Tibial artery (tissue), 4 donors: ENCODE measurements at regions not wholly inside any gene's neighbourhood (a gene's known extent, or its start where the extent isn't known, plus 50 kb on each side); places are given as distances from the start of the nearest gene placed in this dataset.

Source experiments
- DNase-seq, 2 donors: peaks; one replicate each; pipeline ENCODE4 v3.0.0-alpha.2; 2019
- H3K27ac ChIP-seq, 2 donors: fragments of 200-600 bp; sonication (generic) in 1 of 2; 1 replicate in 1 of 2; 2 replicates in 1 of 2; pipeline ENCODE4 v1.5.1; 2018 to 2019; ENCODE audit warnings: mild to moderate bottlenecking in 1 of 2
- H3K27me3 ChIP-seq, 2 donors: fragments of 200-600 bp; sonication (generic) in 1 of 2; one replicate each; pipeline versions ENCODE4 v1.5.1 to v1.6.0; 2016 to 2019
- H3K36me3 ChIP-seq, 3 donors: fragments of 200-600 bp; sonication (generic) in 2 of 3; one replicate each; pipeline ENCODE4 v1.5.1; 2016 to 2019; ENCODE audit warnings: mild to moderate bottlenecking in 2 of 3
- H3K4me1 ChIP-seq, 4 donors: fragments of 200-600 bp; sonication (generic) in 2 of 4; 1 replicate in 3 of 4; 2 replicates in 1 of 4; pipeline ENCODE4 v1.5.1; 2016 to 2019
- H3K4me3 ChIP-seq, 2 donors: fragments of 200-600 bp; sonication (generic) in 1 of 2; 1 replicate in 1 of 2; 2 replicates in 1 of 2; pipeline ENCODE4 v1.5.1; 2018 to 2019; ENCODE audit warnings: mild to moderate bottlenecking in 2 of 2
- H3K9me3 ChIP-seq, 3 donors: fragments of 200-600 bp; sonication (generic) in 1 of 3; one replicate each; pipeline ENCODE4 v1.5.1; 2016 to 2019
- intact Hi-C: fragments of 100-400 bp; cut with DNase I; formaldehyde crosslinking; loops from one replicate; pipeline ENCODE4 v1.15.0; 2023; ENCODE audit warnings: low total_unique reads
- TF ChIP-seq, protein P1 (sequence below), 2 experiments: fragments of 200-600 bp in 1 of 2; fragments of 450-650 bp in 1 of 2; IDR thresholded peaks; one replicate each; pipeline ENCODE4 v1.5.1; 2017 to 2019; ENCODE audit warnings: antibody characterized with exemption in 2 of 2, mild to moderate bottlenecking in 1 of 2, moderate library complexity in 1 of 2

DNA sequence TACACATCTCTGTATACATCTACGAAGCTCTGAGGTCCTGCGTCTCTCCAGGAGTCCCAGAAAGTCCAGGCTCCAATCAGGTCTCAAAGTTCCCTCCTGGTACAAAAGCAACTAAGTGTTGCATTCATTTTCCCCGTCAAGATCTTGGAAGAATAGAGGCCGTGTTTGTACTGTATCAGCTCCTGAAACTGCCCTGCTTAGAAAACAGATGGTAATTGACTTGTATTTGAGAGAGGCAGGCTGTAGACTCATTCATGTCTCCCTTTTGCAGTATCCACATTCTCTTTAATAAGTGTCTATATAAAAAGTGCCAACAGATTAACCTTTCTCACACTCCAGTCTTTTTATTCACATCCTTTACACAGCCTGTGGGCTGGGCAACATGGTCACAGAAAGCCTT lies 91.7 kb downstream of the HPGD start:
- no peaks in the 10 kb centered on the region for H3K27me3 ChIP-seq
- H3K4me1 ChIP-seq = no peaks in the 10 kb centered on the region
- no peak for DNase-seq
- no peaks in the 10 kb centered on the region for H3K36me3 ChIP-seq
- H3K9me3 ChIP-seq = no peaks in the 10 kb centered on the region
- TF ChIP-seq, protein P1, sequence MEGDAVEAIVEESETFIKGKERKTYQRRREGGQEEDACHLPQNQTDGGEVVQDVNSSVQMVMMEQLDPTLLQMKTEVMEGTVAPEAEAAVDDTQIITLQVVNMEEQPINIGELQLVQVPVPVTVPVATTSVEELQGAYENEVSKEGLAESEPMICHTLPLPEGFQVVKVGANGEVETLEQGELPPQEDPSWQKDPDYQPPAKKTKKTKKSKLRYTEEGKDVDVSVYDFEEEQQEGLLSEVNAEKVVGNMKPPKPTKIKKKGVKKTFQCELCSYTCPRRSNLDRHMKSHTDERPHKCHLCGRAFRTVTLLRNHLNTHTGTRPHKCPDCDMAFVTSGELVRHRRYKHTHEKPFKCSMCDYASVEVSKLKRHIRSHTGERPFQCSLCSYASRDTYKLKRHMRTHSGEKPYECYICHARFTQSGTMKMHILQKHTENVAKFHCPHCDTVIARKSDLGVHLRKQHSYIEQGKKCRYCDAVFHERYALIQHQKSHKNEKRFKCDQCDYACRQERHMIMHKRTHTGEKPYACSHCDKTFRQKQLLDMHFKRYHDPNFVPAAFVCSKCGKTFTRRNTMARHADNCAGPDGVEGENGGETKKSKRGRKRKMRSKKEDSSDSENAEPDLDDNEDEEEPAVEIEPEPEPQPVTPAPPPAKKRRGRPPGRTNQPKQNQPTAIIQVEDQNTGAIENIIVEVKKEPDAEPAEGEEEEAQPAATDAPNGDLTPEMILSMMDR (IDR thresholded peaks at IDR 0.05) = no peak
- H3K4me3 ChIP-seq = no peak overlapping the region
- intact Hi-C loops = no loop called here
- H3K27ac ChIP-seq = no peak overlapping the region

DNA sequence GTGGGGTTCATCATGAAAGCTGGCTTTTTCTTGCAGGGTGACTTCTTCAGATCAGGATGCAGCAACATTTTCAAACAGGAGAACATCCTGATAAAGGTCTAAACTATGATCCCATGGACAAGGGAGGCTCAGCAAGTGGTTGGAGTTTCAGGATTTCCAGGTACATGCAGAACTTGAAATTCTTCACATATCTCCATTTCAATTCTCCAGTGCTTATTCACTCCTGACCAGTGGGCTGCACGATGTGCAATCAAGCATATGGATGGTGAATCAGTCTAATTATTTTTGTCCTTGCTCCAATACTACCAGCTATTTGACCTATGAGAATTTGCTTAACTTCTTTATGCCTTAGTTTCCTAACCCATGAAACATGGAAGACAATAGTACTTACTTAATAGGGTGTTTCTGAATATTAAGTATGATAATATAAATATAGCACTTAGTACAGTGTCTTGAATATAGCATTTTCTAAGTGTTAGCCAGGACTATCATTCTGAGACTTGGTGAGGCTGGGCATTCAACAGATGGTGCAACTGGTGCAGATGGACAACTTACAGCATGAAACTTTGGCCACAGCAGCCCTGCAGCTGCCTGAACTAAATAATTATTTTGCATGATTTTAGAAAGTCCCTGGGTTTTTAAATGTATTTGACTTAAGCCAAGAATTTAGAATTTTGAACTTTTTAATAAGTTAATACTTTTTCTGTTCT lies 92.4 kb downstream of the HPGD start:
- H3K9me3 ChIP-seq = no peaks in the 10 kb centered on the region
- DNase-seq = no peak
- no peaks in the 10 kb centered on the region for H3K36me3 ChIP-seq
- H3K27ac ChIP-seq = no peak overlapping the region
- no peak overlapping the region for H3K4me3 ChIP-seq
- TF ChIP-seq, protein P1 (IDR thresholded peaks at IDR 0.05) = no peak
- intact Hi-C loops = no loop called here
- H3K27me3 ChIP-seq = no peaks in the 10 kb centered on the region
- H3K4me1 ChIP-seq = no peaks in the 10 kb centered on the region

DNA sequence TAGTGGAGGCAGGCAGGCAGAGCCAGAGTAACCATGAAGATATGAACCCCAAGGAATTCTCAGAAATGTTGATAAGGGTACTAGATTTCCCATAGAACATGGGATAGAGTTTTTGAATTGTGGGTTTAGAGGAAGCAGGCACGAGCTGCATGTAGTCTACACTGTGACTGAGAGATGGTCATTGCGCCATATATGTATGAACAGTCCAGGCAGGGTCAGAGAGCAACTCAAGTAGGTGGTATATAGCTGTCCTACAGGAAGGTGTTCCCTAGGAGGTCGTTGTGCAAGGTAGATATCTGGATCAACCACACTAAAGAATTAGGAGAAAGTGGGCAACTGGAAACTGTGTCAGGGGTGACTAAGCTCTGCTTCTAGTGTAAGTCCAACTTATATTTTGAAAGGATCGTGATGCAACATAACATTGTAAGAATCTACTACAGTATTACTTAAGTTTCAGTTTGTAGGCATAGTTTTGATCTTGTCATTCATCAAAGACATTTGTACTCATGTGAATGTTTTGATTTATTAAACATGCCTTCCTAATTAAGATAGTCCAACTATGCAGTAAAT lies 94.6 kb downstream of the HPGD start:
- Histone ChIP-seq H3K27me3 (no peaks in the 10 kb centered on the region), H3K4me3 (no peak overlapping the region), H3K36me3 (no peaks in the 10 kb centered on the region), H3K4me1 (peaks cover 0 to 16% (median 0%) of the 10 kb centered on the region in 4 donors), H3K9me3 (no peaks in the 10 kb centered on the region), H3K27ac (no peak overlapping the region)
- intact Hi-C loops = no loop called here
- DNase-seq = no peak
- TF ChIP-seq, protein P1 (IDR thresholded peaks at IDR 0.05) = no peak

DNA sequence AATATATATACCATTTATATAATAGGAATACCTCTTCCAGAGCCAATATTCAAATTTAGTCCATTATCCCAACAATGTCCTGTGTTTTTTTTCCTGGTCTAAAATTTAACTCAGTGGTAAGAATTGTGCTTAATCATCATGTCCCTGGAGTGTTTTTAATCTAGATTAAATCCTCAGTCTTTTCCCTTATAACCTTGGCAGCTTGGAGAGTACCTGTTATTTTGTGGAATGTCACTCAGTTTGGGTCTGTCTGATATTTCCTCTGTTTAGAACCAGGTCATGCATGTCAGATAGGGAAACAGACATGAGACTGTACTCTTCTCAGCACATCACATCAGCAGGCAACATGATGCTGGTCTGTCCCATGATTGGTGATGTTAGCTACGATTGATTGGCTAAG lies 96.6 kb downstream of the HPGD start:
- TF ChIP-seq, protein P1 (IDR thresholded peaks at IDR 0.05) = no peak
- intact Hi-C loops = no loop called here
- Histone ChIP-seq H3K27ac (no peak overlapping the region), H3K36me3 (no peaks in the 10 kb centered on the region), H3K4me3 (no peak overlapping the region), H3K9me3 (no peaks in the 10 kb centered on the region), H3K4me1 (peaks cover 0 to 16% (median 0%) of the 10 kb centered on the region in 4 donors), H3K27me3 (no peaks in the 10 kb centered on the region)
- no peak for DNase-seq

DNA sequence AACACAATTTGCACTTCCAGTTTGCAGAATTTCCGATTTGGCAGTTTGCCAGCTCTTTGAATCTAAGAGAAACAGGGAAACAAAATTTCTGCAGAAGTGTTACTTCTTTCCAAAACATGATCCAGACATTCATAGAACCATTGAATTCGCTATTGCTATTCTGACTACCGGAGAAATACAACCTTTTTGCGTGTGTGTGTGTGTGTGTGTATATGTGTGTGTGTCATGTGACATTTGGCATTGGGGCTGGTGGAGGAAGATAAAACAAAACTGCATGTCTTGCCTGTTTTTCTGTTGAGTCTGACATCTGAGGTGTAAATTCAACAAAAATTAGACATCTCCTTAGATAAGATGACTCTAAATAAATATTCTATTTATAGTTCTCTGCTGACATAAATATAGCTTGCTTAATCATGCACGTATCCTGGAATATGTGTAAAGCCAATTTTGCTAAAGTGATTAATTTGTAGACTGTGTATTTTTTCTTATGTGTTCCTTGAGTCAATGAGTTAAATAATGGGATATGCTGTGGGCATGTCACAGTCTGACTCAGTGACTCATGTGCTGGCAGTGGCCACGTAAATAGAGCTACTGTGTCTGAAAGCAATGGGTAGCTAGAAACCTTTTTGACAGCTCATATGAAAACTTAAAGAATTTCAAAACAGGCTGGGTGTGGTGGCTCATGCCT lies 98.9 kb downstream of the HPGD start:
- H3K4me1 ChIP-seq = peaks cover 0 to 16% (median 0%) of the 10 kb centered on the region in 4 donors
- H3K4me3 ChIP-seq = no peak overlapping the region
- no peaks in the 10 kb centered on the region for H3K9me3 ChIP-seq
- TF ChIP-seq, protein P1 (IDR thresholded peaks at IDR 0.05) = no peak
- peak in 1 of 2 donors; percentile 42 for DNase-seq
- intact Hi-C loops = no loop called here
- H3K36me3 ChIP-seq = no peaks in the 10 kb centered on the region
- no peak overlapping the region for H3K27ac ChIP-seq
- no peaks in the 10 kb centered on the region for H3K27me3 ChIP-seq
